ENCODE measurements at regions not wholly inside any gene's neighbourhood (a gene's known extent, or its start where the extent isn't known, plus 50 kb on each side); places are given as distances from the start of the nearest gene placed in this dataset.

- H3K4me3 ChIP-seq: no peak overlapping the region
- H3K4me1 ChIP-seq: peaks cover 0 to 9% (median 0%) of the 10 kb centered on the region in 10 experiments; a peak in 4 of 20 replicates
- no peak overlapping the region for H3K9ac ChIP-seq
- H3K27me3 ChIP-seq: peaks cover 33 to 92% (median 67%) of the 10 kb centered on the region in 11 experiments
- peaks cover 0 to 5% (median 0%) of the 10 kb centered on the region in 11 experiments; a peak in 1 of 22 replicates for H4K20me1 ChIP-seq
- H3K4me2 ChIP-seq: peak overlapping the region in 2 of 11 experiments; percentile 7 to 10; a peak in 2 of 22 replicates
- no peaks in the 10 kb centered on the region for H3K36me3 ChIP-seq
- TF ChIP-seq Cebpa-rat (IDR thresholded peaks at IDR 0.05): no peak
- no peak overlapping the region for H3K27ac ChIP-seq
- H3K9me3 ChIP-seq (replicated peaks in 1 of 11): no peaks in the 10 kb centered on the region
Observed at GRCh38 chrX:107574711-107575110, 53.6 kb upstream of the PRPS1 start.

- no peak overlapping the region for H3K27ac ChIP-seq
Observed at GRCh38 chrX:107576392-107576791, 51.9 kb upstream of the PRPS1 start.

GRCh38 chrX:107576841-107577240 is 51.5 kb upstream of the PRPS1 start:
- Histone ChIP-seq H3K27ac (no peak overlapping the region), H4K20me1 (peaks cover 0 to 5% (median 0%) of the 10 kb centered on the region in 11 experiments; a peak in 1 of 22 replicates), H3K4me2 (no peak overlapping the region), H3K27me3 (peaks cover 23 to 86% (median 59%) of the 10 kb centered on the region in 11 experiments), H3K9me3 (replicated peaks in 1 of 11) (peaks cover 0 to 8% (median 3%) of the 10 kb centered on the region in 11 experiments; a peak in 11 of 22 replicates), H3K36me3 (no peaks in the 10 kb centered on the region), H3K9ac (no peak overlapping the region), H3K4me3 (no peak overlapping the region), H3K4me1 (peaks cover 0 to 9% (median 0%) of the 10 kb centered on the region in 10 experiments; a peak in 4 of 20 replicates)
- no peak for TF ChIP-seq Cebpa-rat (IDR thresholded peaks at IDR 0.05)

More at GRCh38 chrX:107576392-107576791, 51.9 kb upstream of the PRPS1 start:
- peaks cover 0 to 5% (median 0%) of the 10 kb centered on the region in 11 experiments; a peak in 1 of 22 replicates for H4K20me1 ChIP-seq
- H3K27me3 ChIP-seq: peaks cover 25 to 90% (median 63%) of the 10 kb centered on the region in 11 experiments
- peaks cover 0 to 9% (median 0%) of the 10 kb centered on the region in 10 experiments; a peak in 4 of 20 replicates for H3K4me1 ChIP-seq
- no peak overlapping the region for H3K9ac ChIP-seq
- no peaks in the 10 kb centered on the region for H3K36me3 ChIP-seq
- peaks cover 0 to 3% (median 0%) of the 10 kb centered on the region in 11 experiments; a peak in 3 of 22 replicates for H3K9me3 ChIP-seq (replicated peaks in 1 of 11)
- no peak overlapping the region for H3K4me2 ChIP-seq
- TF ChIP-seq Cebpa-rat (IDR thresholded peaks at IDR 0.05): no peak
- no peak overlapping the region for H3K4me3 ChIP-seq

GRCh38 chrX:107577933-107578332 is 50.4 kb upstream of the PRPS1 start:
- H3K4me1 ChIP-seq: peaks cover 0 to 9% (median 0%) of the 10 kb centered on the region in 10 experiments; a peak in 4 of 20 replicates
- H3K27ac ChIP-seq: no peak overlapping the region
- no peaks in the 10 kb centered on the region for H3K36me3 ChIP-seq
- TF ChIP-seq Cebpa-rat (IDR thresholded peaks at IDR 0.05): no peak
- no peak overlapping the region for H3K4me2 ChIP-seq
- peaks cover 5 to 16% (median 10%) of the 10 kb centered on the region in 11 experiments; a peak in 17 of 22 replicates for H3K9me3 ChIP-seq (replicated peaks in 1 of 11)
- H4K20me1 ChIP-seq: peaks cover 0 to 5% (median 0%) of the 10 kb centered on the region in 11 experiments; a peak in 1 of 22 replicates
- no peak overlapping the region for H3K4me3 ChIP-seq
- H3K27me3 ChIP-seq: peaks cover 20 to 75% (median 49%) of the 10 kb centered on the region in 11 experiments
- no peak overlapping the region for H3K9ac ChIP-seq

Data from BLaER1 treated with 17β-estradiol and CSF1 and Interleukin-3, amounts not matched to agents 10 nM and 100 nM (cell line).